ENCODE measurements at regions not wholly inside any gene's neighbourhood (a gene's known extent, or its start where the extent isn't known, plus 50 kb on each side); places are given as distances from the start of the nearest gene placed in this dataset.

DNA sequence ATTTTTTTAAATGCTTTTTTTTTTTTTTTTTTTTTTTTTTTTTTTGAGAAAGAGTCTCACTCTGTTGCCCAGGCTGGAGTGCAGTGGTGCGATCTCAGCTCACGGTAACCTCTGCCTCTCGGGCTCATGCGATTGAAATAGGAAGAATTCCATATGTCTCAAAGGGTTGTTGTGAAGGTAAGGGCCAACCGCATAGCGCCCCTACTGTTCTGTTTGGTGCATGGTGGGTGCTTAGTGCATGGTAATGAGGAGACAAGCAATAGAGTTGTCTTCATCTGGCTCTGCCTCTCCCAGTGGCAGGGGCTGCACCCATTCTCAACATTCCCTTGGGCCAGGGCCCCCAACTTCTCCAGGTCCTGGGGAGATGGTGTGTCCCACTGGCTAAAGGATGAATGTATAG, 68.7 kb downstream of the RASL11A start:
- TF ChIP-seq, protein P1, sequence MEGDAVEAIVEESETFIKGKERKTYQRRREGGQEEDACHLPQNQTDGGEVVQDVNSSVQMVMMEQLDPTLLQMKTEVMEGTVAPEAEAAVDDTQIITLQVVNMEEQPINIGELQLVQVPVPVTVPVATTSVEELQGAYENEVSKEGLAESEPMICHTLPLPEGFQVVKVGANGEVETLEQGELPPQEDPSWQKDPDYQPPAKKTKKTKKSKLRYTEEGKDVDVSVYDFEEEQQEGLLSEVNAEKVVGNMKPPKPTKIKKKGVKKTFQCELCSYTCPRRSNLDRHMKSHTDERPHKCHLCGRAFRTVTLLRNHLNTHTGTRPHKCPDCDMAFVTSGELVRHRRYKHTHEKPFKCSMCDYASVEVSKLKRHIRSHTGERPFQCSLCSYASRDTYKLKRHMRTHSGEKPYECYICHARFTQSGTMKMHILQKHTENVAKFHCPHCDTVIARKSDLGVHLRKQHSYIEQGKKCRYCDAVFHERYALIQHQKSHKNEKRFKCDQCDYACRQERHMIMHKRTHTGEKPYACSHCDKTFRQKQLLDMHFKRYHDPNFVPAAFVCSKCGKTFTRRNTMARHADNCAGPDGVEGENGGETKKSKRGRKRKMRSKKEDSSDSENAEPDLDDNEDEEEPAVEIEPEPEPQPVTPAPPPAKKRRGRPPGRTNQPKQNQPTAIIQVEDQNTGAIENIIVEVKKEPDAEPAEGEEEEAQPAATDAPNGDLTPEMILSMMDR (conservative IDR thresholded peaks at IDR 0.05 in 1 of 2, IDR thresholded peaks at IDR 0.05 in 1 of 2; ENCODE audit: extremely low read depth in 1 of 2, insufficient read depth in 1 of 2, low read depth in 1 of 2, low read length in 2 of 2): peak; percentile 63 to 64
- TF ChIP-seq EZH2 (IDR thresholded peaks at IDR 0.05; ENCODE audit: borderline replicate concordance, low read length): no peak
